MM.1S (cell line): ENCODE measurements at regions not wholly inside any gene's neighbourhood (a gene's known extent, or its start where the extent isn't known, plus 50 kb on each side); places are given as distances from the start of the nearest gene placed in this dataset.

Experiments
- CTCF ChIP-seq: fragments of 300-600 bp; sonication (generic); IDR thresholded peaks from 2 replicates; pipeline ENCODE4 v1.5.1; 2016; ENCODE audit warnings: antibody characterized with exemption, low read length, mixed read lengths
- EZH2 ChIP-seq: fragments of 300-600 bp; sonication (generic); optimal IDR thresholded peaks from 2 replicates; pipeline ENCODE3; 2017; ENCODE audit warnings: low read depth, mild to moderate bottlenecking, antibody characterized with exemption, low read length, mixed read lengths

- TF ChIP-seq CTCF, result no peak
- TF ChIP-seq EZH2, result no peak
Measured at GRCh38 chr20:19819149-19819548, 61.1 kb downstream of the RIN2 start.
